ENCODE measurements at regions not wholly inside any gene's neighbourhood (a gene's known extent, or its start where the extent isn't known, plus 50 kb on each side); places are given as distances from the start of the nearest gene placed in this dataset.

DNA sequence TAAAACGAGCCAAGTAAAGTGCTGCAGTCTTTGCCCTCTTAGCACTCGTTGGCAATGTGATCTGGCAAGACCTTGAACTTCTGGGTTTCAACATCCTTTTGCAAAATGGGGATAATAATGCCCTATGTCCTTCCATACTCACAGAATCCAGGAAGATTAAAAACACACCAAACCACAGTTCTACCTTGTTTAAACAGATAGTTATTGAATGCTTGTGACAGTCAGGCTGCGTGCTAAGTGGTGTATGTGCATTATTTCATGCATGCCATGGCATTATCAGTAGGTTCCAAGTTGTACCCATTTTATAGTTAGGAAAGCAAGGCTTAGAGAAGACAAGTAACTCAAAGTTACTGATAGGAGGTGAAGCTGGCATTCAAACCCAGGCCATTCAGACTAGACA lies 308.6 kb upstream of the PROX1 start:
- Mint-ChIP-seq H3K4me3 (no peak overlapping the region), H3K4me1 (no peaks in the 10 kb centered on the region), H3K36me3 (ENCODE audit: low read depth) (no peaks in the 10 kb centered on the region), H3K27ac (no peak overlapping the region), H3K9me3 (no peaks in the 10 kb centered on the region), H3K27me3 (peaks cover 2% of the 10 kb centered on the region)
- DNase-seq, result no peak
- ChIA-PET POLR2A (no interaction called here), CTCF (no interaction called here)

- no peaks in the 10 kb centered on the region for H3K9me3 Mint-ChIP-seq
- ChIA-PET CTCF (no interaction called here), POLR2A (no interaction called here)
- H3K4me1 Mint-ChIP-seq, result no peaks in the 10 kb centered on the region
- DNase-seq, result no peak
- H3K27ac Mint-ChIP-seq, result no peak overlapping the region
- no peaks in the 10 kb centered on the region for H3K36me3 Mint-ChIP-seq (ENCODE audit: low read depth)
- no peak overlapping the region for H3K4me3 Mint-ChIP-seq
- peaks cover 2% of the 10 kb centered on the region for H3K27me3 Mint-ChIP-seq
These were observed 307.0 kb upstream of the PROX1 start for GRCh38 chr1:213680677-213681325.

DNA sequence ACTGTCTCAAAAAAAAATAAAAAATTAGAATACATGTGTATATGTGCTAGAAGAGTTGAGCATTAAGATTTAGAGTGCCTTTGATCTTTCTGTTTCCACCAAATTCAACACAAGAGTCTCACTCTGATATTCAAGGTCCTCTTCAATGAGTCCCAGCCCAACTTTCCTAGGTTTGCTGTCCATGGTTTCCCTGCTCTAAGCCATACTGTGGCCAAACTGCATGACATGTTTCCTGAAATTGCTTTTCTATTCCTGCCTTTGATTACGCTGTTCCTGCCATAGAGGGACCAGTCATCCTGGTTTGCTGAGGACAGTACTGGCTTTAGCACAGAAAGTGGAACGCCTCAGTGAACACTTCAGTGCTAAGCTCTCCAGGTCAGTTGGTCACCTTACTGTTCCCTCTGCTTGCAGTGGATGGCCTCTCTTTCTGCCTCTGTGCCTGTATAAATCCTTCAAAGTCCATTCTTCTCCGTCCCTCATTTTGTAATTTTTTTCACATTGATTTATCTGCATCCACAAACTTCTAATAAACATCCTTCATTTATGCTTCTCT lies 305.9 kb upstream of the PROX1 start:
- CTCF ChIA-PET, result no interaction called here
- POLR2A ChIA-PET, result no interaction called here

DNA sequence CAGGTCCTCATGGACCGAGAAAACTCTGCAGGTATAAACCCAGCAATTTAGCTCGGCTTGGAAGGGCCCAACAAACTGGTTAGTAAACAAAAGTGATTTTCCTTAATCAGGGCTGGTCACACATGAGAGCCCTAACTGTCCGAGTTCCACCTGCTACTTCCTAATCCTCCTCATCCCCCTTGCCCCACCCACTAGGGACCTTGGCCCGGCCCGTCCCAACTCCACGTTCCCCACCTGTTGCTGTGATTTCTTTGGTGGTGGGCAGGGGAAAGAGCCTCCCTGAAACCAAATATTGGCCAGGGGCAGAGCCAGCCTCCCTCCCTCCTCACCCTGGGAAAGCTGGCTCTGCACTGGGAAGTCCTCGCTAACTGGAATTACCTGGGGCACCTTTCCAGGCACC lies 304.2 kb upstream of the PROX1 start:
- peaks cover 2% of the 10 kb centered on the region for H3K27me3 Mint-ChIP-seq
- no peaks in the 10 kb centered on the region for H3K4me1 Mint-ChIP-seq

More for the DNA sequence above, 305.9 kb upstream of the PROX1 start:
- Mint-ChIP-seq H3K4me1 (no peaks in the 10 kb centered on the region), H3K27me3 (peaks cover 2% of the 10 kb centered on the region), H3K27ac (no peak overlapping the region), H3K9me3 (no peaks in the 10 kb centered on the region), H3K4me3 (no peak overlapping the region), H3K36me3 (ENCODE audit: low read depth) (no peaks in the 10 kb centered on the region)
- DNase-seq, result no peak

DNA sequence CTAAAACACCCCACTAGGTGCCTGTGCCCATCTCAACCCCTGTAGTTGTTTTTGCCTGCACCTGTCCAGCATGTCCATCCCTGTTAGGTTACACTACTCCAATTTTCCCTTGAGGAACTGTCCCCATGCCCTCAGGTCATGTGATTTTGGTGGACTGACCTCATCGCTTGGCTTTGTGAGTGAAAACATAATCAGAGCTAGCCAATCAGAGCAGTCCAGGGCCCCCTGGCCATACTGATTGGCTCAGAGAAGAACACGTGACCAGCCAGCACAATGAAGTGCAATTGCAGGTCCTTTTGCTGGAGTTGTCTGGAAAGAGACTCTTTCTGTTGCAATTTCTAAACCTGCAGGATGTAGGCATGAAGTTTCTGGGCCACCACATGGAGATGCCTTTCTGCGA lies 303.3 kb upstream of the PROX1 start:
- CTCF ChIA-PET, result no interaction called here

More for the DNA sequence above, 304.2 kb upstream of the PROX1 start:
- no peak for DNase-seq
- ChIA-PET POLR2A (no interaction called here), CTCF (no interaction called here)
- Mint-ChIP-seq H3K36me3 (ENCODE audit: low read depth) (no peaks in the 10 kb centered on the region), H3K27ac (no peak overlapping the region), H3K9me3 (no peaks in the 10 kb centered on the region), H3K4me3 (no peak overlapping the region)

GRCh38 chr1:213685992-213686582 lies 301.7 kb upstream of the PROX1 start:
- H3K9me3 Mint-ChIP-seq, result no peaks in the 10 kb centered on the region

More for the DNA sequence above, 303.3 kb upstream of the PROX1 start:
- Mint-ChIP-seq H3K4me3 (no peak overlapping the region), H3K4me1 (no peaks in the 10 kb centered on the region), H3K9me3 (no peaks in the 10 kb centered on the region), H3K27ac (no peak overlapping the region), H3K36me3 (ENCODE audit: low read depth) (no peaks in the 10 kb centered on the region), H3K27me3 (peaks cover 2% of the 10 kb centered on the region)
- POLR2A ChIA-PET, result no interaction called here
- no peak for DNase-seq

GRCh38 chr1:213686983-213687382 lies 300.8 kb upstream of the PROX1 start:
- H3K27ac Mint-ChIP-seq, result no peak overlapping the region
- no peaks in the 10 kb centered on the region for H3K4me1 Mint-ChIP-seq
- H3K9me3 Mint-ChIP-seq, result no peaks in the 10 kb centered on the region
- H3K27me3 Mint-ChIP-seq, result peaks cover 2% of the 10 kb centered on the region
- ChIA-PET POLR2A (no interaction called here), CTCF (no interaction called here)
- no peaks in the 10 kb centered on the region for H3K36me3 Mint-ChIP-seq (ENCODE audit: low read depth)
- no peak for DNase-seq
- no peak overlapping the region for H3K4me3 Mint-ChIP-seq

More at GRCh38 chr1:213685992-213686582, 301.7 kb upstream of the PROX1 start:
- Mint-ChIP-seq H3K27ac (no peak overlapping the region), H3K4me1 (no peaks in the 10 kb centered on the region), H3K36me3 (ENCODE audit: low read depth) (no peaks in the 10 kb centered on the region), H3K4me3 (no peak overlapping the region), H3K27me3 (peaks cover 2% of the 10 kb centered on the region)
- POLR2A ChIA-PET, result no interaction called here
- no peak for DNase-seq
- CTCF ChIA-PET, result no interaction called here

- no peaks in the 10 kb centered on the region for H3K9me3 Mint-ChIP-seq
- ChIA-PET POLR2A (no interaction called here), CTCF (no interaction called here)
- H3K36me3 Mint-ChIP-seq (ENCODE audit: low read depth), result no peaks in the 10 kb centered on the region
- no peak for DNase-seq
- H3K27ac Mint-ChIP-seq, result no peak overlapping the region
- H3K4me3 Mint-ChIP-seq, result no peak overlapping the region
- H3K4me1 Mint-ChIP-seq, result no peaks in the 10 kb centered on the region
- no peaks in the 10 kb centered on the region for H3K27me3 Mint-ChIP-seq
These were observed 299.9 kb upstream of the PROX1 start for GRCh38 chr1:213687832-213688231.

DNA sequence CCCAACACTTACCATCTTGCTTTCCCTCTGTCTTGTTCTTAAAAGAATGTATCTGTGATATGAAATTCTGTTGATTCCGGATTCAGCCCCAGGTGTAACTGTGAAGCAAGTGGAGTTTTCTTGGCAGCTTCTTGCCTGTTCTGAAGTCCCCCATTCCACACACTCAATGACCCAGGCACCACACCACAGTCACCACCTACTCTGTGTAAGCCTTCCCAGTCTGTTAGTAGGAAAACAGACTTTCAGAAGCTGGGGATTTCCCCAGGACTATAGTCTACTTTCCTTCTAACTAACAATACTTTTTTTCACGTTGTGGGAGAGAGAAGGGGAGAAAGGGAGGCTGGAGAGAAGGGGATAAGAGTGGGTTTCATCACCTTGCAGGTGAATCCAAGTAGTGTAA lies 299.1 kb upstream of the PROX1 start:
- no peak for DNase-seq
- ChIA-PET CTCF (no interaction called here), POLR2A (no interaction called here)
- Mint-ChIP-seq H3K27me3 (no peaks in the 10 kb centered on the region), H3K9me3 (no peaks in the 10 kb centered on the region), H3K4me3 (no peak overlapping the region), H3K27ac (no peak overlapping the region), H3K36me3 (ENCODE audit: low read depth) (no peaks in the 10 kb centered on the region), H3K4me1 (no peaks in the 10 kb centered on the region)

DNA sequence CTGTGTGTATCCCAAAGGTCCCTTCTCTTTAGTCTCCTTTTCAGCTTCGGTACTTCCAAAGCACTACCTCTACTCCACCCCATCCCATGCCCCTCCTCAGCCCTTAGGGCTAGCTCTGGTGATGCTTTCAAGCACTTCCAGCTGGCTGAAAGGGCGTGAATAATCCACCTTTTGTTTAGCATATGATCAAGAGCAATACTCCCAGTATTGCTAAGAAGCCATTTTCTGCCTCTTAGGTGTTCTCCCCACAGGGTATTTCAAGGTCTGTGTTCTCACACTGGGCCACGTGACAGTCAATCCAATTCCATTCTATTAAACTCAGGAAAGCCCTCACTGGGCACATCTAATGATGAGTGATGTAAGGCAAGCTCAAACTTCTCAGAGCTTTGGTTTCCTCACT lies 298.5 kb upstream of the PROX1 start:
- POLR2A ChIA-PET, result no interaction called here
- Mint-ChIP-seq H3K4me1 (no peaks in the 10 kb centered on the region), H3K27me3 (no peaks in the 10 kb centered on the region), H3K9me3 (no peaks in the 10 kb centered on the region), H3K36me3 (ENCODE audit: low read depth) (no peaks in the 10 kb centered on the region), H3K27ac (no peak overlapping the region), H3K4me3 (no peak overlapping the region)
- CTCF ChIA-PET, result no interaction called here
- DNase-seq, result no peak

GRCh38 chr1:213690341-213690917 lies 297.3 kb upstream of the PROX1 start:
- no peak overlapping the region for H3K4me3 Mint-ChIP-seq
- no peaks in the 10 kb centered on the region for H3K27me3 Mint-ChIP-seq
- H3K9me3 Mint-ChIP-seq, result no peaks in the 10 kb centered on the region
- no peaks in the 10 kb centered on the region for H3K36me3 Mint-ChIP-seq (ENCODE audit: low read depth)
- no peaks in the 10 kb centered on the region for H3K4me1 Mint-ChIP-seq
- DNase-seq, result no peak
- POLR2A ChIA-PET, result no interaction called here
- H3K27ac Mint-ChIP-seq, result no peak overlapping the region
- CTCF ChIA-PET, result no interaction called here

GRCh38 chr1:213692321-213692720 lies 295.5 kb upstream of the PROX1 start:
- H3K36me3 Mint-ChIP-seq (ENCODE audit: low read depth), result no peaks in the 10 kb centered on the region

DNA sequence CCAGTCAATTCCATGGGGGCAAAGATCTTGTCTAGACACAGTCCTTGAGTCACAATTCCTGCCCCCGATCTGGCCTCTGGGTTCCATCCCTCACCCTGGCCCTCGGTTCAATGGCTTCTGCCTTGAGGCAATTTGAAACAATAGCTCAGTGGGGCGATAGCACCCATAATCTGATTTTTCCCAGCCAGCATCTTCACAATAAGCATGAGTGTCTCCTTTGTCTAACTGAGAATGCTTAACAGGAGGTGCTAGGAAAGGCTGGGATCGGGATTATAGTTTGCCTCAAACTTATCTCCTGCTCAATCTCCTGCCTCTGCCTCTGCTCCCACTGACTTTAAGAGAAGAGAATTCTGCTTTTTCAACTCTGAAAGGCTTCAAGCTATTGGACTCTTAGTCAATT lies 293.9 kb upstream of the PROX1 start:
- no peaks in the 10 kb centered on the region for H3K36me3 Mint-ChIP-seq (ENCODE audit: low read depth)
- H3K4me1 Mint-ChIP-seq, result no peaks in the 10 kb centered on the region
- H3K4me3 Mint-ChIP-seq, result no peak overlapping the region
- H3K27ac Mint-ChIP-seq, result no peak overlapping the region
- H3K27me3 Mint-ChIP-seq, result no peaks in the 10 kb centered on the region
- CTCF ChIA-PET, result no interaction called here
- POLR2A ChIA-PET, result no interaction called here
- no peaks in the 10 kb centered on the region for H3K9me3 Mint-ChIP-seq
- DNase-seq, result no peak

More at GRCh38 chr1:213692321-213692720, 295.5 kb upstream of the PROX1 start:
- Mint-ChIP-seq H3K4me3 (no peak overlapping the region), H3K4me1 (no peaks in the 10 kb centered on the region), H3K27ac (no peak overlapping the region), H3K27me3 (no peaks in the 10 kb centered on the region), H3K9me3 (no peaks in the 10 kb centered on the region)
- POLR2A ChIA-PET, result interaction anchor here (0.7 kb wide), 1 partner anchor 140 kb away, joined by 3 read pairs; no protein-coding TSS in a partner anchor
- DNase-seq, result no peak
- CTCF ChIA-PET, result no interaction called here
